HG02759 (cell line): ENCODE measurements at regions not wholly inside any gene's neighbourhood (a gene's known extent, or its start where the extent isn't known, plus 50 kb on each side); places are given as distances from the start of the nearest gene placed in this dataset.

Experiments used
- ATAC-seq: cut with Tn5 transposase; IDR thresholded peaks from one replicate; pipeline ENCODE4 v1.9.1; 2021; ENCODE audit warnings: mild to moderate bottlenecking, moderate library complexity; ENCODE audit not compliant: unreplicated experiment

DNA sequence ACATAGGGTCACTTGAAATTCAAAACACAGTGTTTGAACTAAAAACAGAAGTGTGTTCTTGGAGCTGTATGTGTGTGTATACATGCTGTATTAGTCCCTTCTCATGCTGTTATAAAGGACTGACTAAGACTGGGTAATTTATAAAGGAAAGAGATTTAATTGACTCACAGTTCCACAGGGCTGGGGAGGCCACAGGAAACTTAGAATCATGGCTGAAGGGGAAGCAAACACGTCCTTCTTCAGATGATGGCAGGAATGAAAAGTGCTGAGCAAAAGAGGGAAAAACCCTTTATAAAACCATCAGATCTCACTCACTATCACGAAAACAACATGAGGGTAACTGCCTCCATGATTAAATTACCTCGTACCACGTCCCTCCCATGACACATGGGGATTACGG, 224.1 kb downstream of the BCAT1 start:
- no peak for ATAC-seq

DNA sequence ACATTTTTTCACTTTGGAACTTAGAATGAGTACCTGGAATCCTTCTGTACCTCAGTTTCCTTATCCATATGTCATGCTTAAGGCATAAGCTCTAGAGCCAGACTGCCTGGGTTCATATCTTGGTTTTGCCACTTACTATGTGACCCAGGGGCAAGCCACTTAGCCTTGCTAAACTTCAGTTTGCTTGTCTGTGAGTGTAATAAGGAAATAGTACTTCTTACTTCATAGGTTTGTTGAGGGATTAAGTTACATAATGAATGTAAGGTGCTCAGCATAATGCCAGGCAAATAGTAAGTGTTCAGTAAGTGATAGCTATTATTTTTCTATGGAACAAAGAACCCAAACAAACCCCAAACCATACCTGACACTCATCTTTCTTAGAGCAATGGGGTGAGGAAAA, 225.1 kb downstream of the BCAT1 start:
- ATAC-seq, result no peak

DNA sequence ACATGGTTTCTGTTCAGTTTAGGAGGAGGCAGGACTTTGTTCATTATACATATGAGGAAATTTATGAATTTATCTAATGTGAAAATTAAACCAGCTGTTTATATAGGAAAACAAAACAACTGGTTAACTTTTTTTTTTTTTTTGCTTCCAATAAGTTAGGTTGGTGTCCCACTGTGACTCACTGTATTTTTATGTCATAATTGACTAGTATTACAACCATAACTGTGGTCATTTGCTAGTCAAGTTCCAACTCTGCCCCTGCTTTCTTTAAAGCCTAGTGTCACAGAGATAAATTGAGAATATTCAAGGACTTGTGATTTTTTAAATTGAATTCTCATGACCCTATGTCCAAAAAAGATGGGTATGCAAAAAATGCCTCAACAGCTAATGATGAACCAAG, 227.7 kb downstream of the BCAT1 start:
- no peak for ATAC-seq

DNA sequence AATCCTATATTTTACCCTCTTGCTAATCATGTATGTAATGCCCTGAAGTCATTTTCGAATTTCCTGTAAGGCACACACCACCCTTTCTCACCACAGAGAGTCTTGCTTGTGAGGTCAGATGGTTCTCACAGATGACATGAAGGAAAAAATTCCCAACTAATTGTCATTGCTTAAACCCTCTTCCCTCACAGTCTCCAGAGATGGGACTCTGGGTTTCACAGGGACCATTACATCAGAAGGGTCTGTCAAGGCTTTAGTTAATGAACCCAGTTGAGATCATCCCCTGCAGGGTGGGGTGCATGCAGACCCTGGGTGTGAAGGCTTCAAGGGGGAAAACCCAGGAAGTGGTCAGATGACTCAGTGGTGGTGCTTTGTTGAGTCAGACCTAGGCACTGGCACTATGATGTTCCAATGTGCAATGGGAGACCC, 229.6 kb downstream of the BCAT1 start:
- peak; percentile 97 for ATAC-seq

DNA sequence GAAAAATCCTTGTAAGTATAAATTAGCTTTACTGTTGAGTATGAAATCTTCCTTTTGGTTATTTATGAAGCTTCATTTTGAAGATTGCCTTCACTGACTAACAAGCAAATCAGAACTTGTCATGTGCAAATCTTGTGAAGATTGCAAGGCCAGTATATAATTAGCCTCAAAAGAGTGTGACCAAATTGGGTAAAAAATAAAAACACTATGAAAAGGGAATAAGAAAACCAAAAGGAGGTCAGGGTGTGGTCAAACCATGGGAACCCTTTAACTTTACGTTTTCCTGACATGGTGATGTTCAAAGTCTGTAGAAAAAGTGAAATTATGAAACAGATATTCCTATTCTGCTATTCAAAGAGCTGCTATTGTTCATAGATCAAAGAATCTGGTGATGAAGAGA, 230.3 kb downstream of the BCAT1 start:
- ATAC-seq, result no peak

DNA sequence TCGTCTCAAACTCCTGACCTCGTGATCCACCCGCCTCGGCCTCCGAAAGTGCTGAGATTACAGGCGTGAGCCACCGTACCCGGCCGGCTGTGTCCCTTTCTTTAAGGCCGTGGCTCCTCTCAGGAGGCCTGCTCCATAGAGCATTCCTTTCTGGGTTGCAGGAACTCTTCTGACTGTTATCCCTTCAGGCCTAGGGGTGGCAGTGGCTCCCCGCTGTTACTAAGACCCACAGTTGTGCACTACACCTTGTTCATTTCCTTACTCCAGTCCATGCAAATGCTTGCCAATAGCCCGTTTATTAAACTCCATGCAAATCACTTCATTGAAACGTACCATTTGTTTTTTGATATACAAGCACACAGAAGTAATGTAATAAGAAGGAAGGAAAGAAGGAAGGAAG, 234.7 kb downstream of the BCAT1 start:
- no peak for ATAC-seq

DNA sequence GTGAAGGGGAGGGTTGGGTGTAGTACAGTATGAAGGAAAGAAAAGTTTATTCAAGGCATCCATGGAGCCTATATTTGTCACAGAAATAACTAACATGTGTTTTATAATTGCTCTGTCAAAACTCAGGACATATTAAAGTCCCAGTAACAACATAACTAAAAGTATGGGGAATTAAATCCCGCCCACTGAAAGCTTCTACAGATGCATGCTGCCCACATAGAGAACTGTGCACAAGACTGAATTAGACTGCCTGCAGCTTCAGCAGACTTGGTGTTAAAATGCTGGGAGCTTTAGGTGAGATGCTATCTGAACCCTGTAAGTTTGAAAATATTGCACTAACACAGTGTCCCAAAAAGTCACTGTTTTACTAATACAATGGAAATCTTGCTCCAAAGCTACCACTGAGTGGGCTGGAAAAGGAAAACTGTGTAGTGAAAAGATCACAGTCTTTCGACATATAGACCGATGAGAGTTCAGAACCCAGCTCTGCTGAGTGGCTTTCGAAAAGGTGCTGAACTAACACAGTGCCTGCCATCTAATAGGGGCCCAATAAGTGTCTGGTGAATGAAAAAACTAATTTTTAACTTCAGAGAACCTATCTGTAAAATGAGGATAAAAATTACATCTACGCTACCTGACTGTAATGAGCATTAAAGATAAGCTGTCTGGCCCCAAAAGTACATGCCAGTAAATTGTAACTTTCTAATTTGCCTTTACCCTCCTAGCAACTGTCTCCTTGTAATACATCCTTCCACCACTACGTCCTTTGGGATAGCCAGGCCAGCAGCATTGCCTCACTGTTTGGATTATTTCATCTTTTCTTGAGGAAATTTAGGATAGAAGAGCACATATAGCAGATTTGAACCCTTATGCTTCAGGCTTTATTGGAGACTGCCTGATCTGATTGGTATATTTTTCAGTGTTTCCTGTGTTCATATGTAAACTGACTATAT, 237.6 kb downstream of the BCAT1 start:
- no peak for ATAC-seq

DNA sequence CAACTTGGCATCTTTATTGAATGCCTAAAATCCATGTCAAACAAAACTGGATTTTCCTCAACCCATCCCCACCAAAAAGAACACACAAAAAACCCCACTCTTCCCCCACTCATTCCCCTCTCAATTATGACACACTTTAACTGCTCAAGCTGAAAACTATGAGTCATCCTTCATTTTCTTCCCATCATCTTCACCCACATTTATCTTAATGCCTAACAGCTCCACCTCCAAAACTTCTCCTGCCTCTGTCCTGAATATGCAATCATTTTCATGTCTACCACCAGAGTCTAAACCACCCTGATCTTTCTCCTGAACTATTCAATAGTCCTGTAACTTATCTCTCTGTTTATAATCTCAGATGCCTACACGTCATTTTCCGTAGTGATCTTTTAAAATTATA, 239.7 kb downstream of the BCAT1 start:
- no peak for ATAC-seq

DNA sequence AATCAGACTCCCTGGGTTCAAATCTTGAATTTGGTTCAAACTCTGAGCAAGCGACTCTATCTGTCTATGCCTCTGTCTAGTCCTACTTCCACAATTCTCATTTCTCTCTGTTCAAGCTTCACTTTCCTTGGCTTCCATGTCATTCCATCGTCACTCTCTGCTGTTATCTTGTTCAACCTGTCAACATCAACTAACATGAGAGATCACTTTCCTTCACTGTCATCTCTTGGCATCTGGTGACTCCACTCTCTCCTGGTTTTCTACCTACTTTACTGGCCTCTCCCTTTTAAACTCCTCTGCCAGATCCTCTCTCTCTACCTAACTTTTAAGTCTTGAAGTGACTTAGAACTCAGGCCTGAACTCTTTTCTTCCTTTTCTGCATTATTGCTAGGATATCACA, 240.2 kb downstream of the BCAT1 start:
- ATAC-seq, result no peak

DNA sequence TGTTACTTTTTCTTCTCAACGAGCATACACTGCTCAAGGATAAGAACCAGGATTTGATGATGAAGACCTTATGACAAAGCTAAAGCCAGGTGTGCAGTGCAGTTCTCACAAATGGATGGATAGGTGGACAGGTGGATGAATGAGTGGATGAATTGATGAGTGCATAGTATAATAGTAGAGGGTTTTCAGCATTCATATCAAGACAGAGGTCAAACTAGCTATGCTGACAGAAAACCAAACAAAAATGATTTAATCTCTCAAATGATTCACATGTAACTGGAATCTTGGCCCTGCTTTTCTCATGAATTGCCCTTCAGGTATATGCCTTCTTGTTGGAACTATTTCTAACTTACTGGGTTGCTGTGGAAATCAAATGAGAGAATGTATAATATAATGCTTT, 240.9 kb downstream of the BCAT1 start:
- ATAC-seq, result no peak

DNA sequence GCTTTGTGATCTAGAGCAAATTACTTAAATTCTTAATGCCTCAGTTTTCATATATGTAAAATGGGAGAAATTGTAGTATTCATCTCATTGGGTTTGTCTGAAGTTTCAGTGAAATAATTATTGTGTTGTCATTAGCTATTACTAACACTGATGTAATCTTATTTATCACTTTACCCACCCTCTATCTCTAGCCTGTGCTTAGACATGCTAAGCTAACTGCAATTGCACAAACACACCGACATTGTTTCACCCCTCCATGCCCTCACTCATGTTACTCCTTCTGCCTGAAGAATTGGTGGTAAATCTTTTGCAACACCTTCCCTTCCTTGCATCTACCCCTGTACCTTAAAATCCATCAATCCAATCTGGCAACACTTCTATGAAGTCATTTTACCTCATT, 241.6 kb downstream of the BCAT1 start:
- ATAC-seq, result no peak

DNA sequence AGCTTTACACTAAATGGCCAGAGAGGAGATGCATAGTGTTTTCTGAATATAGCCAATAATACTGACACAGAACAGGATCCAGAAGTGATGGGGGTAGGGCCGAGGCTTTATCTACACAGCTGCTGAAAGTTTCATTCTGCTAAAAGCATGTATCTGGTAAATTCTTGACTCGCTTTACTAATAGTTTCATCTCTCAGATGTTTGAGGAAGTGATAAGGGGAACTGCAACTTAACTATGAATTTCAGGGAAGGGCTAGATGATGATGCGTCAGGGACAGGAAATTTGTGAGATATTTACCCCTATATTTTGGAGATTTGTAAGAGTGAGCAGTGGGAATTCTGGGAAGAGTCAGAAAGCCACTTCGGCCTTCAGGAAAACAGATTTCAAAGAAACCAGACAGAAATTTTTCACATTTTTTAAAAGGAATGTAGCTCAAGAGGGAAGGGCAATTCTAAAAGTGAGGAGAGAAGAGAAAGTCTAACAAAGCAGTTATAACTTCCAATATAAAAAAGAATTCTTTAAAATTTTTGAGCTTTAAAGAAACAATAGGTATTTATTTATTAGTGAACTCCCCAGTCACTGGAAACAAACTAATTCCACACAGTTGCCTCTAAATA, 243.1 kb downstream of the BCAT1 start:
- ATAC-seq, result peak; percentile 98

DNA sequence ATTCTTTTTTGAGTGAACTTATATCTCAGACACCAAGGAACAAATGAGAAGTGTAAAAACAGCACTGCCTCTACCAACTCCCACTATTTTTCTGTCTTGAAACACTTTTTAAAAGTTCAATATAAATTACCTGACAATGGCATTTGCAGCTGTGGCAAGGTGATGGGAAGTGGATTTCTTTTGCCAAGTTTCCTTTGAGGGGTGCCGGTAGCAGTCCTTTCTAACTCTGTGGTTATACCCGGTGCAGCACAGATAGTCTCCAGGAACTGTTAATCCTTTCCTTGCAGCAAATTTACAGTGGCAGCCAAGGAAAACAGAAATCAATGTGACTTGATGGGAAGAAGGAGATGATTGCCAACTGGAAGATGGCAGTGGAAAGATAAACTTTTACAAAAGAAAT, 243.7 kb downstream of the BCAT1 start:
- peak; percentile 10 for ATAC-seq

DNA sequence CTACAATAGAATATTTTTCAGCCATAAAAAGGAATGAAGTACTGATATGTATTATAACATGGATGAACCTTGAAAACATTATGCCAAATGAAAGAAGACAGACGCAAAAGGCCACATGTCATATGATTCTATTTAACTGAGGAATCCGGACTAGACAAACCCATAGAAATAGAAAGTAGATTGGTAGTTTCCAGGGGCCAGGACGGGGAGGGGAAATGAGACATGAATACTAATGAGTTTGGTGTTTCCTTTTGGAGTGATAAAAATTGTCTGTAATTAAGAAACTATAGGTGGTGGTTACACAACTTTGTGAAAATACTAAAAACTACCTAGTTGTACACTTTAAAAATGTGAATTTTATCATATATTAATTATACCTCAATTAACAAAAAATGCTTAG, 247.6 kb downstream of the BCAT1 start:
- ATAC-seq, result no peak

DNA sequence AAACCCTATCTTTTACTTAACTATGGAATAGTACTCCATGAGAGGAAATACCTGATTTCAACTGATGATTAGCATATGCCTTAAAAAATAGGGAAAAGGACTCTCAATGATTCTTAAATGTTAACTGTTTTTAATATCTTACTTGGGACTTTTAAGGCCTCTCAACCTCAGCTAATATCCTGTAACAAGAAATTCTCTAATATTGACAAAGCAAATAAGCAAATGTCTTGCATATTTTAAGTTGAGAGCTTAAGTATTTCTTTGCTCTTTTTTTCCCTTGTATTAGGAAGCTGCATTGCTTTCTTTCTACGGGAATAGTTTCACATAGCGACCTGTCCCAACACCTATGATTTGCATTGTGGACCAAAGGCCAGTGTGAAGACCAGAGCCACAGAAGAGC, 249.9 kb downstream of the BCAT1 start:
- no peak for ATAC-seq

DNA sequence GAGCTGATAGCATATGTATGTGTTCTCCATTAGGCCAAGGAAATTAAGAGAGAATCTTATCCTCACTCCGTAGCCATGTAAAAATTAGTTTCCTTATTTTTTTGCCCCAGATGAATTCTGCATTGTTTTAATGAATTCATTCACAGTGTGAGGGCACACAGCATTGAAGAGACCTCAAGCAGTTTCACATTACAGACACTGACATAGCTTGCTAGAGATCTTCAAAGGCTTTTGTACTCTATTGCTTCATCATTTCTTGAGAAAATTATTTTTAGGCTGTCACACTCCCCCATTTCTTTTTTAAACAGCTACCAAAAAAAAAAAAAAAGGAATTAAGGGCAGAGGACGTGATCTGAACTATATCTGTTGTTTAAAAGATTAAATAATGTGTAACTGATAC, 251.1 kb downstream of the BCAT1 start:
- no peak for ATAC-seq

DNA sequence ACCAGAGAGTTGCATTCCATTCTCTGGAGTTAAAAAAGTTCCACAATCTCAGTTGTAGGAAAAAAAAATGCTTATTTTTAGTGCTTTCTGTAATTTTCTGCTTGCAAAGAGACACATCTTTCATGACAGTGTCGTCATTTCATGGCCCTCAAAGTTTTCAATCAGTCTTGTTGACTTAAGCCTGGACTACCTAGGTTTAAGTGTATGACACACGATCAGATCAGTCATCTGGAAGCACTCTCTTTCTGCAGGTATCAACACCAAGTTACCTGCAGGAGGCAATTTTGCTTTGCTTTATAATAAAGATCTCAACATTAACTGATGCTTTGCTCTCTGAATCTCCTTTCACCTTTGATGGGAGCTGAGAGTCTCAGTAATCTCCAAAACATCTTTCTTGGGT, 251.6 kb downstream of the BCAT1 start:
- no peak for ATAC-seq

DNA sequence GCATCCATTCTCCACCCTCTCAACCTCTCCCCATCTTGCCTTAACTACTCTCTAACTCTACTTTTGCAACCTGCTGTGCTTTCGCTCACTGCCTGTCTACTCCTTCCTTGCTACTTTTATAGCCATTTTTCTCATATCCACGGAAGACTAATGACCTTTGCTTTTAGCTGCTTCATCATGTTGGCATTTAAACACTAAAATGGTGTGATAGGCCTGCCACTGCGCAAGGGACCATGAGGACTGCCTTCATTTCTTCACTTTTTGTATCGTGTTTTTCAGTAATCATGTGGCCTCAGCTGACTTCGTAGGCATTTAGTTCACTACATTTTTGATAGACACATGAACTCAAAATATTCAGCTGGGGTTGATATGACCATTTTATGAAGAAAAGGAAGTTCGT, 252.1 kb downstream of the BCAT1 start:
- no peak for ATAC-seq

DNA sequence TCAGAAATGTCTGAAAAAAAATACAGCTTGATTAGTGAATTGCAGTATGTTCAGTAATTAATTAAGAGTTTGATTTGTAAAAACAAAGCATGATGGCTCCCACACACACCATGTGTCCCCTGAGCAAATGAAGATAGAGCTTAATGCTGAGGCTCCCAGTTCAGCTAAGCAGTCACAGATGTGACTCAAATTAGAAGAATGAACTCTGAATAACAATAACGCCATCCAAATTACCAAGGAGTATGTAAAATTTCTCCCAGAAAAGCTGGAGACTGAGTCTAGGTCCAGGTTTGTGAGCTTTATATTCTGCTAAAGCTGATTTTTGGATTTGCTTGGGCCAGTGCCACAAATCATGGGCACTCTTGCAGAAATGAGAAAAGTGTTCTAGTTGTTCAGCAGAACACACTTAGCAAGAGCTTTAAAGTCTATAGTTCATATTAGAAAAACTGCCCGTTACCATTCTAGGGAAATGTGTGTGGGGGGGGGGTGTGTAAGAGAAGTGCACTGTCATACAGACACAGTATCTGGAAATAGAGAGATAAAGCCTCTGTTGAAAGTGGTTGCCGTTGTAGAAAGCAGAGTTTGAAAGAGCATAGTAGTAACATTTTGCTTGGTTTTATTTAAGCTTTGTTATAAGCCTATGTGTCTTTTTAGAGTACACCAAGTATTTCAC, 253.1 kb downstream of the BCAT1 start:
- no peak for ATAC-seq

DNA sequence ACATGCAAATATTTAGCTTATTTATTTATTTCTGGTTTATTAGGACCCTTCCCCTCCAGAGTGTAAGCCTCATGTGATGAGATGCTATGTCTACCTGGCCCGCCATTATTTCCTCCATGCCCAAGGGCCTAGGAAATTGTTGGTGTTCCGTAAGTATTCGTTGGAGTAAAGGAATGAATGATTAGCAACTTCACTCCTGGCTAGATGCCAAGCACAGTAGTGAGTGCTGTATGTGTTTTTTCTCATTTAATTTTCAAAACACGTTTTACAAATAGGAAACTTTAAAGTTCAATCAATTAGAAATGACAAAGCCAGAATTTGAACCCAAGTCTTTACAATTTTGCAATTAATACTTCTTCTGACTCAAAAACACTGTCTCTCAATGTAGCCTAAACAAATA, 253.8 kb downstream of the BCAT1 start:
- no peak for ATAC-seq

DNA sequence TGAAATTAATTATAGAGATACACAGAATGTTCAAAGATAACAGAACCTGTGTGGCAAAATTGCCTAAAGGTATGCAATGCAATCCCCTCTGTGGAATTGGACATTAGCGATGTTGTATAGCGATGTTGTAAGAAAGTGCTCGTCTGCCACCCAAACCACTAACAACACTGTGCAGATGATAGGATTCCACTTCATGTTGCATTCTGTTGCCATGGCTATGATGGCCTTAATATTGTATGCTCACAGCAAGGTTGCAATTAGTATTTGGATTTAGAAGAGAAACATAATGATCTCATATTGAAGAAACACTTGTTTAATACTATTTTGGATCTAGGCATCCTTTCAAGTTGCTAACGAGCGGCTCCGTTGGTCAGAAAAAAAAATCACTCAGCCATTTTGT, 260.3 kb downstream of the BCAT1 start:
- no peak for ATAC-seq

DNA sequence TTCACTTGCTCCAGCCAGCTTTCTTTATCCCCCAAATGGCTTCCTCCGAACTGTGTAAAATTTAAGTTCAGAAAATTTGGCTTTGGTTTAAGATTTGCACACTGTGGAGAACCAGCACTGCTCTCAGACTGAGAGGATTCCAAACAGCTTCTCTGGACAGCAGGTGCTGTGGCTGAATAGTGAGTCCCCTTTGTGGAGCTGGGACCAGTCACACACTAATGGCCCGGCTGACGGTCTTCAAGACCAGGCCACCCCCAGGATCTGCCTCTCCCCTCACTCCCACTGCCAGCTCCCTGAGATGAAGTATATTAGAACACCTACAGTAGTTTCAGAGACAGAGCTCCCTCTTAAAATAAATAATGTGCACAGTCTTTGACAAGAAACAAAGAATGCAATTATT, 267.3 kb downstream of the BCAT1 start:
- no peak for ATAC-seq
